HUES6 (cell line): ENCODE measurements at regions not wholly inside any gene's neighbourhood (a gene's known extent, or its start where the extent isn't known, plus 50 kb on each side); places are given as distances from the start of the nearest gene placed in this dataset.

Source experiments
- H3K27ac ChIP-seq: 2 replicates; pipeline ENCODE4 v1.7.0; 2013; ENCODE audit warnings: low read depth, mild to moderate bottlenecking, low read length, inconsistent platforms
- H3K27me3 ChIP-seq: 2 replicates; pipeline ENCODE4 v1.6.1; 2013; ENCODE audit warnings: low read length; ENCODE audit not compliant: control insufficient read depth, insufficient read depth
- H3K36me3 ChIP-seq: 2 replicates; pipeline ENCODE4 v1.6.1; 2013; ENCODE audit warnings: low read length; ENCODE audit not compliant: control insufficient read depth, insufficient read depth
- H3K4me1 ChIP-seq: 2 replicates; pipeline ENCODE4 v1.6.1; 2013; ENCODE audit warnings: low read length; ENCODE audit not compliant: control insufficient read depth, insufficient read depth
- H3K4me3 ChIP-seq: 2 replicates; pipeline ENCODE4 v1.5.1; 2013; ENCODE audit warnings: low read depth, low read length
- H3K9ac ChIP-seq: one replicate; pipeline ENCODE4 v1.6.1; 2013; ENCODE audit warnings: mild to moderate bottlenecking, low read length
- H3K9me3 ChIP-seq: 2 replicates; pipeline ENCODE4 v1.6.1; 2013; ENCODE audit warnings: low read depth, low read length; ENCODE audit not compliant: control insufficient read depth, insufficient read depth

GRCh38 chr3:164604687-164605086 lies 473.6 kb downstream of the SI start:
- Histone ChIP-seq H3K36me3 (no peaks in the 10 kb centered on the region), H3K9me3 (no peaks in the 10 kb centered on the region), H3K27me3 (no peaks in the 10 kb centered on the region), H3K4me3 (no peak overlapping the region), H3K27ac (no peak overlapping the region), H3K4me1 (no peaks in the 10 kb centered on the region), H3K9ac (no peak overlapping the region)

DNA sequence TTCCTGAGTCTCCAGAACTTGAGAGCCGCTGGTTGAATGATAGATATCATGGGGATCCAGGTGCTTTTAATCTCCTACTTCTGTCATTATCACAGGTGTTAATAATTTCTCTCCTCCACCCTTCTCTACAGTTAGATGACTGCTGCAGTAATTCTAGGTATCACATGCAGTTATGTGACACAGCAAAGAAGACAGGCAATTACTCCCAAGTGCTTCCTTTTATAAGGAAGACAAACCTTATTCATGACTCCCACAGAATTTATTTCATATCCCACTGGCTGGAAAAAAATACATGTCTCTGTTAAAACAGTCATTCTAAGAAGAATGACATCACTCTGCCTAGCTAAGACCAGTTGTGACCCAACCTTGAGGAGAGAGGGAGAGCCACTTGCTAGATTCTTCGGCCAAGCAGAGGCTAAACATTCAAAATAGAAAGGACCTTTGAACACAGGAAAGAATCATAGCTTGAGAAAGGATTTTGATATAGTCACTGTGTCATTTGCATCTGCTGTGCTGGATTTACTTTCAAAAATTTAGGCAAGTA lies 500.6 kb downstream of the SI start:
- Histone ChIP-seq H3K36me3 (no peaks in the 10 kb centered on the region), H3K4me3 (no peak overlapping the region), H3K9me3 (no peaks in the 10 kb centered on the region), H3K9ac (no peak overlapping the region), H3K27ac (no peak overlapping the region), H3K27me3 (no peaks in the 10 kb centered on the region), H3K4me1 (no peaks in the 10 kb centered on the region)

- no peaks in the 10 kb centered on the region for H3K9me3 ChIP-seq
- H3K36me3 ChIP-seq = no peaks in the 10 kb centered on the region
- H3K4me1 ChIP-seq = no peaks in the 10 kb centered on the region
- no peak overlapping the region for H3K4me3 ChIP-seq
- H3K9ac ChIP-seq = no peak overlapping the region
- H3K27me3 ChIP-seq = no peaks in the 10 kb centered on the region
- no peak overlapping the region for H3K27ac ChIP-seq
Measured at GRCh38 chr3:164572436-164572835, 505.9 kb downstream of the SI start.

DNA sequence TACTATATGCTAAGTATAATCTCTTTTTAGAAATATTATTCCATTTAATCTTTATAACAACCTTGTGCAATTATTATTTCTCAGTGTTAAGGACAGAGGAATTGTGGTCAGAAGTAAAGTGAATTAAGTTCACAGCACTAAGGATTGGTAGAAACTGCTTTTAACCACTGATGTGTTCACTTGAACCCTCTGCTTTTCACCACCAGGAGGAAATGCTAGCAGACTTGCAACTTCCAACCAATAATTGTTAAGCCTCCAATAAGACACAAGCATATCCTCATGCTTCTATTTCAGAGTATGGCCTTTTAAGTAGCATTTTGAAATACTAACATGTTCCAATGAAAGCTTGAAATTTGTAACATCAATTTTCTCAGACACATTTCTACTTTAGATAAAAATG lies 527.4 kb downstream of the SI start:
- Histone ChIP-seq H3K4me1 (no peaks in the 10 kb centered on the region), H3K9me3 (no peaks in the 10 kb centered on the region), H3K4me3 (no peak overlapping the region), H3K27me3 (no peaks in the 10 kb centered on the region), H3K36me3 (no peaks in the 10 kb centered on the region), H3K9ac (no peak overlapping the region), H3K27ac (no peak overlapping the region)

GRCh38 chr3:164539215-164539614 lies 539.1 kb downstream of the SI start:
- H3K36me3 ChIP-seq = no peaks in the 10 kb centered on the region
- H3K4me1 ChIP-seq = no peaks in the 10 kb centered on the region
- no peak overlapping the region for H3K4me3 ChIP-seq
- H3K27ac ChIP-seq = no peak overlapping the region
- H3K27me3 ChIP-seq = no peaks in the 10 kb centered on the region
- H3K9me3 ChIP-seq = no peaks in the 10 kb centered on the region
- H3K9ac ChIP-seq = no peak overlapping the region

- Histone ChIP-seq H3K27me3 (no peaks in the 10 kb centered on the region), H3K27ac (no peak overlapping the region), H3K4me3 (no peak overlapping the region), H3K4me1 (no peaks in the 10 kb centered on the region), H3K9me3 (no peaks in the 10 kb centered on the region), H3K9ac (no peak overlapping the region), H3K36me3 (no peaks in the 10 kb centered on the region)
Measured at GRCh38 chr3:164537485-164537884, 540.8 kb downstream of the SI start.

- no peaks in the 10 kb centered on the region for H3K4me1 ChIP-seq
- no peaks in the 10 kb centered on the region for H3K27me3 ChIP-seq
- H3K9ac ChIP-seq = no peak overlapping the region
- no peak overlapping the region for H3K27ac ChIP-seq
- H3K36me3 ChIP-seq = no peaks in the 10 kb centered on the region
- H3K9me3 ChIP-seq = no peaks in the 10 kb centered on the region
- no peak overlapping the region for H3K4me3 ChIP-seq
Measured at GRCh38 chr3:164533275-164533674, 545.0 kb downstream of the SI start.

DNA sequence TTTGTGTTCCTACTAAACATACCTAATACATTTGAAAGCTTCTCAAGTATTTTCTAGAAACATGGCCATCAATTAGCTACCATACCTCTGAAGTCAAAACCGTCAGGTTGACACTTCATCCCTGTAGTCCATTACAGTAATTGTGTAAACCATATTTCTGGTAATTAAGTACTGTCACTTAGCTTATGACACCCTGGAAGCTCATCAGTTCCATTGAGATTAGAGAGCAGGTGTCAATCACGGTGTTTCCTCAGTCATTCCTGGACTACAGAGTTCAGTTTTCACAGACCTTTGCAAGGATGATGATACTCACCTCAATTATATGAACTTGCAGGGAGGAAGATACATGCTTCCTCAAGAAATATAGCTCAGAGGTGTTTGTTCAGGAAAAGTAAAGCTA lies 552.0 kb downstream of the SI start:
- H3K9ac ChIP-seq = no peak overlapping the region
- H3K27me3 ChIP-seq = no peaks in the 10 kb centered on the region
- no peak overlapping the region for H3K4me3 ChIP-seq
- no peaks in the 10 kb centered on the region for H3K4me1 ChIP-seq
- no peaks in the 10 kb centered on the region for H3K36me3 ChIP-seq
- H3K27ac ChIP-seq = no peak overlapping the region
- H3K9me3 ChIP-seq = peaks cover 7% of the 10 kb centered on the region; the same call in 1 of the 2 replicates

GRCh38 chr3:164524201-164524600 lies 554.1 kb downstream of the SI start:
- H3K27ac ChIP-seq = no peak overlapping the region
- no peaks in the 10 kb centered on the region for H3K4me1 ChIP-seq
- H3K27me3 ChIP-seq = no peaks in the 10 kb centered on the region
- peaks cover 7% of the 10 kb centered on the region; the same call in 1 of the 2 replicates for H3K9me3 ChIP-seq
- no peak overlapping the region for H3K9ac ChIP-seq
- no peak overlapping the region for H3K4me3 ChIP-seq
- H3K36me3 ChIP-seq = no peaks in the 10 kb centered on the region

DNA sequence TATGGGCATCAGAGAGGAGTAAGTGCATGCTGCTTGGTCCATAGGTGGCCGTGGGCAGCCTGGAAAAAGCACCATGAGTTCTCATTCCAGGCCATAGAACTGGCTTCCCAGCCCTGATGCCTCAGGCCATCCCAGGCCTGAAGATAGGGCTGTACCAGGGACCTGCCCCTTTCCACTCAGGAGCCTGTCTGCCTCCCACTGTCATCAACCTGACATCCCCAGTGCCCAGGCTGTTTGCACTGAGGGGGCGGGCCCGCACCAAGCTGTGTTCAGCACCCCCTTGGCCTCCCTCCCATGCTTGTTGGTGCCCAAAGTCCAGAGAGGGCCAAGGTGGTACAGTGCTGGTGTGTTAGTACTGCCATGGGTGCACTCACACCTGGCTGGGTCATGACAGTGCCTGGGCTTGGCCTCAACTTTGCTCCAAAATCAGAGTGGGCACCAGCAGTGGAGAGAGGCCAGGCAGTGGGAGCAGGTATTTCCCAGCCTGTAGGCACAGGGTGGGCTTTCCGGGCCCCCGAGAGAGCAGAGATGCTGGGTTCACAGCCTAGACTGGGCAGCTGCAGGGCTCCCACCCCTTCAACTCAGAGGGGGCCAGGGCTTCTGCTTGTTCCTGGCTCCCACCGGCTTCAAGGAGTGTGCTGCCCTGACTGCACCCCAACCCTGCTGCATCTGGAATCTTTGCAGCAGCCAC lies 556.1 kb downstream of the SI start:
- Histone ChIP-seq H3K9ac (no peak overlapping the region), H3K4me1 (no peaks in the 10 kb centered on the region), H3K27me3 (no peaks in the 10 kb centered on the region), H3K27ac (no peak overlapping the region), H3K9me3 (peaks cover 7% of the 10 kb centered on the region; the same call in 1 of the 2 replicates), H3K36me3 (no peaks in the 10 kb centered on the region), H3K4me3 (no peak overlapping the region)

GRCh38 chr3:164521644-164522043 lies 556.7 kb downstream of the SI start:
- Histone ChIP-seq H3K27me3 (no peaks in the 10 kb centered on the region), H3K9ac (no peak overlapping the region), H3K4me1 (no peaks in the 10 kb centered on the region), H3K27ac (no peak overlapping the region), H3K36me3 (no peaks in the 10 kb centered on the region), H3K9me3 (peaks cover 7% of the 10 kb centered on the region; the same call in 1 of the 2 replicates), H3K4me3 (no peak overlapping the region)
